GDM1 (cell line): ENCODE measurements at regions not wholly inside any gene's neighbourhood (a gene's known extent, or its start where the extent isn't known, plus 50 kb on each side); places are given as distances from the start of the nearest gene placed in this dataset.

Source experiments
- DNase-seq: peaks from one replicate; lab custom pipeline; 2025; lab: John Stamatoyannopoulos, UW

DNA sequence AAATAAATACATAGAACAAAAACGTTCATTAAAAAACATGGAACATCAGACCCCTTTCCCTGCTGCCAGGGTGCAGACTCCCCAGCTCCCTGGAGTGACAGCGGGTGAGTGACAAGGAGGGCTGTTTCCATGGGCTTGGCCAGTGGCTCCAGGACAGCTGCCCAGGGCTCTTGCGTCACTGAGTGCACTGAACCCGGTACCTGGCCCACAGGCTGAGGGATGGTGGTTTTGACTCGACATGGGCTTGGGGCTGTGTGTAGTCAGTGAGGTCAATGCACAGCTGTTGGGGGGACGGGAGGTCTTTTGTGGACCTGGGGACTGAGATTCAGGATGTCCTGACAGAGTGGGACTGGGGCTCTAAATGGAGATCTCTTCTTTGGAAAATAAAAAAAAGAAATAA lies 142.1 kb upstream of the B3GAT1 start:
- no peak for DNase-seq

DNA sequence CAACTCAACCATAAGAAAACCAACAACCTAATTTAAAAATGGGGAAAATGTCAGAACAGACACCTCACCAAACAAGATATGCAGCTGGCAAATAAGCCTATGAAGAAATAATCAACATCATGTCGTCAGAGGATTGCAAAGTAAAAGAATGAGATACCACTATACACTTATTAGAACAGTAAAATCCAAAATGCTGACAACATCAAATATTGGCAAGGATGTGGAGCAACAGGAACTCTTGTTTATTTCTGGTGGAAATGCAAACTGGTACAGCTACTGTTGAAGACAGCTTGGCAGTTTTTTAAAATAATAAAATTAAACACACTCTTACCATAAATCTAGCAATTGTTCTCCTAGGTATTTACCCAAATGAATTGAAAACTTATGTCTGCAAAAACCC lies 140.7 kb upstream of the B3GAT1 start:
- no peak for DNase-seq

DNA sequence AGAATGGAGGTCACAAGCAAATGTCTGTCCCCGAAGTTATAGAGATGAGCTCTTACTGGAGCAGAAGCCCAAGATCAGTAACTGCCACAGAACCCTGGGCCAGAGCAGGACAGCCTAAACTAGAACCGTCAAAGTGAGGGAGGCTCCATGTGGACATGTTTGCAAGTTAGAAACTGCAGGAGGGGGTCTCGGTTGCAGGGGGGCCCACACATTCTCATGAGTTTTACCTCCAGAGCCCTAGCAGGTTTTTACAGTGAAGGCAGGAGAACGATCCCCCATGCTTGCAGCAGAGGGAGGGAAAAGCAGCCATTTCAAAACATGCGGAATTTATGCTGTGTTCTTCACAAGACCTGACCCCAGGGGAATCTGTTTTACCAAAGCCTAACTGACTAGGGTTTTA lies 133.5 kb upstream of the B3GAT1 start:
- no peak for DNase-seq

DNA sequence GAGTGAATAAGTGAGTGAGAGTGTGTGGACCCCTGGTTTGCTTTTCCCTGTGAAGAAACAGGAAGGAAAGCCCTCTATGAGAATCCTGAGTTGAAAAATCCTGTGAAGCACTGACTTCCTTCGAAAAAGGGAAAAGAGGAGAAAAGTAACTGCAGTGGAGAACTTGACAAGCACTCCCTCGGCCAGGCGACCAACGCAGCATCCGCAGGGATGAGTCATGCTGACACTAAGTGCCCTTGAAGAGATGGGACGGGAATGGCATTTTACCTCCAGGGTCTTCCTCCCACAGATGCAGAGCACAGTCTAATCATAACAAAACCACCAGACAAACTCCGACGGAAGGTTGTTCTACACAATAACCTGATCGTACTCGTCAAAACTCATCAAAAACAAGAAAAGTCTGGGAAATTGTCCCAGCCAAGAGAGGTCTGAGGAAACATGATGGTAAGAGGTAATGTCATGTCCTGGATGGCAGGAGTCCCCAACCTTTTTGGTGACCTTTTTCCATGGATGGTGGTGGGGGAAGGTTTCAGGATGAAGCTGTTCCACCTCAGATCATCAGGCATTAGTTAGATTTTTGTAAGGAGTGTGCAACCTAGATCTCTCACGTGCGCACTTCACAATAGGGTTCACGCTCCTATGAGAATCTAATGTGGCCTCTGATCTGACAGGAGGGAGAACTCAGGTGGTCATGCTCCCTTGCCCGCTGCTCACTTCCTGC lies 132.2 kb upstream of the B3GAT1 start:
- no peak for DNase-seq

DNA sequence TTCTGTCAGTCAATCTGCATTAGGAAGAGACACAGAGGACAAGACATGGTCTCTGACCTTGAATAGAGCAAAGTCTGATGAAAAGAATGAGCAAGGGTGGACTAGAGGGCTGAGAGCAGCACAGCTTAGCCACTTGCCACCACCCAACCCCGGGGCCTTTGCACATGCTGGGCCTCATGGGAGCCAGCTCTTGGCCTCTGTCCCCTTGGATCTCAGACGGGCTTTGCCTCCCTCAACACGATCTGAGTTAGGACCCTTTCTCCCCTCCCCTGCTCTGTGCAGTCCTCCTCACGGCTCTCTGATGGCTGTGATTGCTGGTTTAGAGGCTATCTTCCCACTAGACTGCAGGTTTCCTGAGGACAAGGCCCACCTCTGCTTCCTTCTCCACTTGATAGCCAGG lies 131.6 kb upstream of the B3GAT1 start:
- no peak for DNase-seq

DNA sequence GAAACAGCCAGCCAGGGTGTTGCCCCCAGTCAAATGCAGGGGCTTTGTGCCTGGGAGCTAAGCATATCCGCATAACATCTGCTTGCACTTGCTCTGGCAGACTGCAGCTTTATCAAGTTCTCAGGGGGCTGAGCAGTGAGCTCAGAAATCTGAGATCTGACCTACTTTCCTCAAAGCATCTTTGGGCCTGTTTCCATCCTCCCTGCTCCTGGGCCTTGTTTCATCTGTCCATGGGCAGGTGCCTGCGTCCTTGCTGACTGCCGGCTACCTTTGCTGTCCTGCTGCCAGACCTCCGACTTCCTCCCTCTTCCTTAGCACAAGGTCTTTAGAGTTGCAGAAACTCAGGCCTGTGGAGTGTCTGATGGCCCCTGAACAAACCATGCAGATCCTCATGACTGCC lies 131.2 kb upstream of the B3GAT1 start:
- no peak for DNase-seq

DNA sequence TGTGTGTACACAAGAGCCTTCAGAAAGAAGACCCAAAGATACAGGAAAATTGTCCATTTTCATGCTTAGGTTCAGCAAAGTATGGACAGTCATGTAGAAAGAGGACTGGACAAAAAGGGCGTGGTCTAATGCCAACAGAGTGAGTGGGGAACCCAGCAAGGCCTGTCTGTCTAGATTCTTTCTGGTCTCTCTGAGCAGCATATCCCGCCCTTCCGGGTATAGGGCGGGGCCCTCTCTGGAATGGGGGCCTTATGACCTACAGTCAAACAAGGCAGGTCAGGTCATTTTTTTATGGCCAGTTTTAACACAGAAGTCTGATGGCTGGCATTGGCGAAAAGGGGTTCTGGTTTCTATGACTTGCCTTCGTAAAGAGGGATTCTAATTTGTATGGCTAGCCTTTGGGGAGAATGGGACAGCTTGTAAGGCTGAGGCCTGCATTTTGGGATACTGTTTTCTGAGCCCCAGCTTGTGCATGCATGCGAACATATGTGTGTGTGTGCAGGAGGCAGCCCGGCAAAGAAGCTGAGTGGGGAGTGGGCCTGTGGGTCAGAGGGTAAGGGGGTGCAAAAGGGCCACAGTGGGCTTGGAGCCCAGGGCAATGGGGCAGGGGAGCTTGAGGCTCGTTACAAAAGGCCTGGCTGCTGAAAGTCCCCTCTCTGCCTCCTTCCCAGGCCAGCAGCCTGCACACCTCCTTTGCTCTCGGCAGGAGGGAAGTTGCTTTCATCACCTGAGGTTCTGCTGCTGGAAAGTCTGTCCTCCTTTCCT lies 130.5 kb upstream of the B3GAT1 start:
- no peak for DNase-seq

DNA sequence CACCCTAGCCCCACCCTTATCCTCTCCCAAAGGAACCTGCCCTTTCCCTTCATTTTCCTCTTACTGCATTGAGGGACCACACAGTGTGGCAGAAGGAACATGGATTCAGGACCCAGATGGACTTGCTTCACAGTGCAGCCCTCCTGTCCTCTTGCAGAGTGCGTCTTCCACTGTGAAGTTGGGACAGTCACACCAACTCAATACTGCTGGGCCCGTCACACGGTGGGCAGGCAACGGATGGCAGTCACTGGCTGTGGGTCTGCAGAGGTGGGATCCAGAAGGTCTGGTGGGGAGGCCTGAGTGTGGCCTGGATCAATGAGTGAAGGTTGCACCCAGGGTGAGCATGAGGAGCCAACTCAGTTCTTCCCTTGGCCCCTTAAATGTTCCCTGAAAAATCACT lies 129.9 kb upstream of the B3GAT1 start:
- no peak for DNase-seq

DNA sequence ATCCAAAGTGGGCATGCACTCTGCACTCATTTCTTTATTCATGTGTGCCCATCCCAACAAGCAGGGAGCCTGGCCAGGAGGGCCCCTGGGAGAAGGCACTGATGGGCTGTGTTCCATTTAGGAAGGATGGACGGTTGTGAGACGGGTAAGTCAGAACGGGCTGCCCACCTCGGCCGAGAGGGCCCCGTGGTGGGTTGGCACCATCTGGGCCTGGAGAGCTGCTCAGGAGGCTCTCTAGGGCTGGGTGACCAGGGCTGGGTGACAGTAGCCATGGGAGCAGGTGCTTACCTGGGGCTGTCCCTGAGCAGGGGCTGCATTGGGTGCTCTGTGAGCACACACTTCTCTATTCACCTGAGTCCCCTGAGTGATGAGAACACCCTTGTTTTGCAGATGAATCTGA lies 129.3 kb upstream of the B3GAT1 start:
- no peak for DNase-seq

DNA sequence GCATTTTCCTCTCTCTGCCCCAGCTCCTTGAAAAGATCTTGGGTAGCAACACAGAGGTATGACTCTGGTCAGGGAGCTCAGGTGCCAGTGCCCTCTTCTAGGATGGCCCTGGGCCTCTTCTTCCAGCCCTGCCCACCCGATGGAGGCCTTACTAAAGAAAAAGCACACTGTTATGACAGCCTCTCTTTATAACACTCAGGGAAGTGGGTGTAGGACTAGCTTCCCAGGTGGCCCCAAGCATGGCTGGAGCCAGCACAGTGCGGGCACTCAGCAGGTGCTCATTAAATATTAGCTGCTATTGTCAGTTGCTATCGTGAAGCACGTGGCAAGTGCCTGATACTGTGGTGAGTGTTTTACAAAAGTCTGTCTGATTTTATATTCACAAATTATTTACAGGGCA lies 127.2 kb upstream of the B3GAT1 start:
- DNase-seq, result no peak

DNA sequence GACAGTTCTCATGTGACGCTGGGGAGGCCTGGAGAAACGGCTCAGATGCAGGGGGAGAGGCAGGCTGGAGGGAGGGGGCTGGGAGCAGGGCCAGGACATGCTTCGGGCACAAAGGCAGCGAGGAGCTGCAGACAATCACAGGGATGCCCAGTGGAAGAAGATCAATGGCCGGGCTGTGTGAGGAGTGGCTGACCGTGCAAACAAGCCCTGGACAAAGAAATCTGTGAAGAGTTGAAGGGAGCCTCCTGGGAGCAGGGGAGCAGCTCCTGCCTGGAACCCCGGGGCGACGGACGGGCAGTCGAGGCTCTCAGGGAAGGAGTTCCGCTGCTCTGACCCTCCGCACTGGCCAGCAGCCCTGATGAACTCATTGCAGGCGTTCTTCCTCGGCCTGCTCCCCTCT lies 126.7 kb upstream of the B3GAT1 start:
- DNase-seq, result no peak

DNA sequence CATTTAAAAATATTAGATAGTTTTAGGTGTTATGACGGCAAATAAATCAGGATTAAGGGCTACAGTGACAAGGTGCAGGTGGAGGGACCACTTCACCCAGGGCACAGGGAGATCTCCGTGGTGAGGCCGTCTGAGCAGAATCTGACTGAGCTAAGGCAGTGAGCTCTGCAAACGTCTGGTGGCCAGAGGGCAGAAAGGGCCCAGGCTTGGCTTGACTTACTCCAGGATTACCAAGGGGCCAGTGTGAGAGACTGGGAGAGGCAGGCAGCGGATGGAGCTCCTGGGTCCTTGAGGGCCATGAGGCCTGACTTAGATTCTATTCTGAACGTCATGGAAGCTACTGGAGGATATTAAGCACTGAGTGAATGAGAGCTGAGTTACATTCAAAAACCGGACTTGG lies 125.9 kb upstream of the B3GAT1 start:
- no peak for DNase-seq

DNA sequence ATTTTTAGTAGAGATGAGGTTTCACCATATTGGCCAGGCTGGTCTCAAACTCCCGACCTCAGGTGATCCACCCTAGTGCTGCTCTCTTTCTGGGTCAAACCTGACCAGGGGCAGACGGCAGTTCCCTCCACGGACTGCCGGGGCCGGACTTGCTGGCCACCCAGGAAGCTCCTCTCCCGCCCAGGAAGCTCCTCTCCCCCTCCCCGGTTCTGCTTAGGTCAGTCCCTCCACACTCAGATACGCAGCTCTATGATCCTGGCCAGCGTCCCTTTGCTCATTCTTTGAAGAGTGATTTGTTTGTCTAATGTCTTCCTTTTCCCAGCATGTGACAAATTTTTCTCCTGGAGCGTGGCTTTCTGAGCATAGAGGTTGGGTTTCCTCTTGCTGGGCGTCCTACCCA lies 125.3 kb upstream of the B3GAT1 start:
- DNase-seq, result no peak

DNA sequence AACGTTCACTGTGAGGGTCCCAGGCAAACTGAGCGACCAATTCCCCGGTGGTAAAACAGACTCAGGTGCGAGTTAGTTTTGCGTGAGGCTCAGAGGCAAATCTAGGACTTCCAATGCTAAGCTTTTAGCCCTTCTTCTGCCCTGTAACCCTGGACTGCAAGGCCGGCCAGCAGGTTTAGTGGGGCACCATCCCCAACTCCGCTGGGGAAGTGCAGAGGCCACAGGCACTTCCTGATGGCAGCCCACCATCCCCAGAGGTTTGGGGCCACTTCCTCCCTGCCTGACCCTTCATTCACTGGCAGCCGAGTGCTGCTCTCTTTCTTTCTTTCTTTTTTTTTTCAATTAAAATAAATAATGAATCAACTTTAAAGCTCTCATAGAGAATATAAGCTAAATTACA lies 124.6 kb upstream of the B3GAT1 start:
- DNase-seq, result no peak

DNA sequence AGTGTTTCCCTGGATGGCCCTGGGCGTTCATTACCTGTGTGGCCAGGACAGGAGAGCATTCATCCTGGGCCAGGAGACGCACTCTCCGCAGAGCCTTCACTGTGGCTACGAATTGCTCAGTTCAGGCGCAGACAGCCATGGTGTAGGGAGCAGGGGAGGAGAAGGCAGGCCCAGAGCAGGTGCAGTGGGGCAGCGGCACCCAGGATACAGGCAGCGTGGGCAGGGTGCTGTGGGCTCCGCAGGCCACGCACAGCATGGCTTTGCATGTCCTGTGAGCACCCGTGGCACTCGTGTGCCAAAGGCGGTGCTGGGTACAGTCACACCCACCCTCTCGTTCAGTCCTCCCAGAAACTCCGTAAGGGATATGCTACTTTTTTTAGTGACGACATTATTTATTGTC lies 124.2 kb upstream of the B3GAT1 start:
- no peak for DNase-seq

DNA sequence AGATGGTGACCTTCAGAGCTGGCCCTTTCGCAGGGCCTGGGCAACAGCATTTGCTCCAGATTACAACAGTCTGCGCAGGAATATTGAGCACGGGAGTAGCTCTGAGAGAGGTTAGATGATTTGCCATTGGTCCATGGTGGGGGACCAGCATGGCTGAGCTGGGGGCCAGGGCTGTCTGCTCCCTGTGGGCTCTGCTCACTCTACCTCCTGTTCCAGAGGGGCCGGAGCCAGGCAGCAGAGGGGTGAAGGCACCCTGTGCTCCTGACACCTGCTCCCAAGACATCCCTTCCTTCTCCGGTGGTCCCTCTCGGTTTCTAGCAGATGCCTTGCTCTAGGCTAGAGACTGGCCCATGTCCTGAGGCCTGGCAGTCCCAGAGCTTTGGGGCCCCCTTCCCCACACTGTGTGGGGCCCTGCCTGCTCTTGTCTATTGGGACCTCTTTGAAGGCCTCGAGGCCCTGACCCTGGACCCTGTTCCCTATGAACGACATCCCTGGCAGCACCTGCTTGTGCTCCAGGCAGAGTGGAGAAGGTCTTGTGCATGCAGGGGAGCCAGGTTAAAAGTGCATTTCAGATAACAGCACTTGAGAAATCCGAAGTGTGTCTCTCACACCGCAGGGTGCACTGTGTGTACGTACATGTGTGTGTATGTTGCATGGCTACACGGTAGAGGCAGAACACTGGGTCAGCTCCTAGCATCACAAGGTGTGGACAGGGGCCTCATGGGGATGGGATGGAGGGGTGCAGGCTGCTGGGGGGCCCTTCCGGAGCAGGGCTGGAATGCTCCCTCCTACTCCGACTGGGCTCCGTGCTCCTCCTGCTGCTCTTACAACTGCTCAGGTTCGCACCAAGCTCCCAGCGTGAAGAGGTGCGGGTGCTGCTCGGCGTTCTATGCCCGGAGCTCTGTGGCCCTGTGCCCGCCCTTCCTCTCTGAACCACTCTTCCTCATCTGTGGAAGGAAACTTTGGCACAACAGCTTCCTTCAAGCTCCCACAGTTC lies 123.3 kb upstream of the B3GAT1 start:
- DNase-seq, result no peak

DNA sequence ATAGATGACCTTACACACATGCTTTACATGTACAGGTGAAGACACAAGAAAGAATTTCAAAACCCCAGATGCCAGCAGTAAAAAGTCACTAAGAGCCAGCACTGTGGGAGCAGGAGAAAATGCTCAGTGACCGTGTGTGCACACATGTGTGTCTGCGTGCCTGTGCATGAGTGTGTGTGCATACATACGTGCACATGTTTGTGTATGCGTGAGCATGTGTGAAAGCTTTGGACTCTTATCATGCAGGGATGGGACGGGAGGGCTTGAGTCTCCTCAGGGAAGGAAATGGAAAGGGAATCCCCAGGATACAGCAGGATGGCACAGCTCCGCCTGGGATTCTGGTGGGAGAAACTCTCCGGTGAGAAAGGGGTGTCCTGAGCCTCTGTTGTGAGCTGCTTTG lies 121.5 kb upstream of the B3GAT1 start:
- DNase-seq, result no peak

DNA sequence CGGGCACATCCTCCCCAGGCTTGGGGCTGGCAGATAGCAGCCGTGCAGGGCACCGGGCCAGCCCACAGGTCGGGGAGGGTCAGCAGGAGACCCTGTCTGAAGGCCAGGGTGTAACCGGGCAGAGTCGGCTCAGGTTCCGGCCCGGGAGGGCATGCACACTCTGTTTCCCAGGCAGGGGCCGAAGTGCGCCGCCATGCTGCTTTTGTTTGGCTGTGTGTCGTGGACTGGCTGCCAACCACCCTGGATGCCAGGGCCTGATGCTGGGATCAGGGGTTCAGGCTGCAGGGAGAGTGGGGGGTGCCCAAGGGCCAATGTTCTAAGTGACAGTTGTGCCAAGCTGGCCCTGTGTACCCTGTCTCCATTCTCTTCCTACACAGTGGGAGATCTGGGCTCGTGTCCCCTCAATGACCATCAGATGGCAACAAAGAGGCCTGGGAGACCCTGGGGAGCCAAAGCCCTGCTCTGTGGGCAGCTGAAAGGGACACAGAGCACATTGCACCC lies 120.9 kb upstream of the B3GAT1 start:
- no peak for DNase-seq

DNA sequence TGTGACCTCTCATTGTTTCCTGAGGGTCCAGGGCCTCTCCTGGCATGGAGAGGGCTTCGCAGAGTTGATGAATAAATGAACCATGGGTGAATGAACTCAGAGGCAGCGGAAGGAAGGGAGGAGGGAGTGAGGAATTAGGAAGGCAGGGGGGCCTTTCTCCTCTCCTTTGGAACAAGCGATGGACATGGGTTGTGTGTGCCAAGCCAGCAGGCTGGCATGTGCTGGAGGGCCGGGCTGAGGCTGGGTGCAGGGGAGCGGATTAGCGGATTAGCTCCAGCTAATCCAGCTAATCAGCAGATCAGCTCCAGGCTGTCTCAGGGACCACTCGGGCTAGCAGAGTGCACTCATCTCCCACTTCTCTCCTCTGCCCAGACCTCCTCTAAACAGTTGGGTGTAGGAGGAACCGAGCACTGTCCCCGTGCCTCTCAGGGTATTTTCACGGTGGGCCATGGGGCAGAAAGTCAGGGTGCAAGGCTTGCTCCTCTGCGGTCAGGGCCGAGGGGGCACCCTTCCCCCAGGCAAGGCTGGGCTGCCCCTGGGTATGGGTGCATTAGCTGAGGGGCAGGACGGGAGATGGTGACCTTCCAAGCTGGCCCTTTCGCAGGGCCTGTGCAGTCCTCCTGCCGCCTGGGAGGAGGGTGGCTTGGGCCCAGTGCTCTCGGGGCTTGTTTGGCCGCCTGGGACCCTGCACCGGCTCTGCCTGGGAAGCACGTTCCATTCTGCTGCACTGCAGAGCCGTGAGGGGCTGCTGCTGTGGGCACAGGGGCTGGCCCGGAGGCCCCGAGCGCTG lies 120.3 kb upstream of the B3GAT1 start:
- DNase-seq, result no peak

DNA sequence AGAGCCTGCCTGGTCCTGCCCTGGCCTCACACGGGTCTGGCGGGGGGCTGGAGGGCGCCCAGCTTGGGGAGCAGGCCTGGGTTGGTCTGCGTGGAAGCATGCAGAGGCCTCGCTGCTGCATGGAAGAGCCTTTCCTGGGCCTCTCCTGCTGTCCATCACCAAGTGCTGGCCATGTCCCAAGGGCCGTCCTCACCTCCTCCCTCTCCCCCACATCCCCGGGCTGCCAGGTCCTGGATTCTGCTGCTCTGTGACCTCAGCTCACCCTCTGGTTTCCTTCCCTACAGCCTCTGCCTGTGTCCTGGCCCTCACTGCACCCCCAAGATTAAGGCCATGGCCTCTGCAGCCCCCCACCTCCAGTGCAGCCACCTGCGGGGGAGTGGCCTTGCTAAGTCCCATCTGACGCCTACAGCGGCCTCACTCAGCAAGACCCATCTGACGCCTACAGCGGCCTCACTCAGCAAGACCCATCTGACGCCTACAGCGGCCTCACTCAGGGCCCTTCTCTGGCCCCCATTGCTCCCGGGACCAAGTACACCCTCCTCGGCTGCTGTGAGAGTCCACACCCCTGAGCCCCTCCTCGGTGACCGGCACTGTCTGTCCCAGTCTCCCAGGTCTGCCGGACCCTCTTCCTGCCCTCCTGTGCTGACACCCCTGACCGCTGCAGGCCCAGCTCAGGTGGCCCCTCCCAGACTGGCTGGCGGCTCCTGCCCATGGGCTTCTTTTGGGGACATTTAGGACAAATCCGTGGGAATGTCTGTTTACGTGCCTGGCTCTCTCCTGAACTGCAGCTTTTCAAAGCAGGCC lies 119.5 kb upstream of the B3GAT1 start:
- DNase-seq, result no peak
